Brain microvascular endothelial cell (primary cell): ENCODE measurements at regions not wholly inside any gene's neighbourhood (a gene's known extent, or its start where the extent isn't known, plus 50 kb on each side); places are given as distances from the start of the nearest gene placed in this dataset.
A peak's percentile ranks its signal among the peaks of the same experiment; 100 is the strongest.
"Not testable (repeated sequence)": the region's sequence is repeated elsewhere in the genome, so short reads cannot be mapped to it uniquely, and the experiment has no call there.

Experiments used
- DNase-seq: peaks from one replicate; pipeline ENCODE4 v3.0.0-alpha.2; 2020
- H3K27ac ChIP-seq: fragments of 250-450 bp; sonication (Bioruptor Pico); 2 replicates; pipeline ENCODE4 v1.5.1; 2020; ENCODE audit warnings: mild to moderate bottlenecking, moderate library complexity
- H3K27me3 ChIP-seq: fragments of 250-450 bp; sonication (Bioruptor Pico); replicated peaks from 2 replicates; pipeline ENCODE4 v1.5.1; 2020; ENCODE audit warnings: mild to moderate bottlenecking
- H3K36me3 ChIP-seq: fragments of 250-450 bp; sonication (Bioruptor Pico); replicated peaks from 2 replicates; pipeline ENCODE4 v1.5.1; 2020; ENCODE audit warnings: mild to moderate bottlenecking
- H3K4me3 ChIP-seq: 2 replicates; pipeline ENCODE4 v1.5.1; 2011; ENCODE audit warnings: low read depth, mild to moderate bottlenecking, control low read depth, low read length, moderate library complexity
- in situ Hi-C: cut with HindIII; loops from 2 replicates; pipeline ENCODE4 v1.10.0; 2017; ENCODE audit warnings: low sequenced_read_pairs, low pct_ligation_motif_present
- TF ChIP-seq, protein P1 (sequence below): IDR thresholded peaks from 2 replicates; pipeline ENCODE4 v1.5.1; 2011; ENCODE audit warnings: low read depth, mild to moderate bottlenecking, moderate library complexity, low read length, control low read depth, inconsistent platforms; ENCODE audit errors: missing control alignments

DNA sequence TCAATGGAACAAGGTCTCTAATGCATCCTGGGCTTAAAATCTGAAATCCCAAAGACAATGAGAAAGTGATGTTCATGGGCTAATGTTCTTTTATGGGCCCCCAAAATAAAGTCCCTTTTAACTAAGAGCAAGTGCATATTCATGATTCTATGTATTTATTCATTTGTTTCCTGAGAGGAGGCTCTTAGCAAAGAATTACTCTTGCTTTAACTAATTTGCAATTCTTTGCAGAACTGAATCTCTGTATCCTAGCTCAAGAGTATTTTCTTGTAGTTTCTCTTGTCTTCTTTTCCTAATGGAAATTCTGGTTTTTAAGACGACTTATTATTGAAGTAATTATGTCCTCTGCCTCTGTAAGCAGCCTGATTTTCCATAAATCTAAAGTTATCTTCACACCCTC lies 202.2 kb upstream of the TP63 start:
- H3K27me3 ChIP-seq, result no peaks in the 10 kb centered on the region
- no peak overlapping the region for H3K4me3 ChIP-seq
- H3K36me3 ChIP-seq, result no peaks in the 10 kb centered on the region
- in situ Hi-C loops, result no loop called here
- DNase-seq, result no peak
- TF ChIP-seq, protein P1, sequence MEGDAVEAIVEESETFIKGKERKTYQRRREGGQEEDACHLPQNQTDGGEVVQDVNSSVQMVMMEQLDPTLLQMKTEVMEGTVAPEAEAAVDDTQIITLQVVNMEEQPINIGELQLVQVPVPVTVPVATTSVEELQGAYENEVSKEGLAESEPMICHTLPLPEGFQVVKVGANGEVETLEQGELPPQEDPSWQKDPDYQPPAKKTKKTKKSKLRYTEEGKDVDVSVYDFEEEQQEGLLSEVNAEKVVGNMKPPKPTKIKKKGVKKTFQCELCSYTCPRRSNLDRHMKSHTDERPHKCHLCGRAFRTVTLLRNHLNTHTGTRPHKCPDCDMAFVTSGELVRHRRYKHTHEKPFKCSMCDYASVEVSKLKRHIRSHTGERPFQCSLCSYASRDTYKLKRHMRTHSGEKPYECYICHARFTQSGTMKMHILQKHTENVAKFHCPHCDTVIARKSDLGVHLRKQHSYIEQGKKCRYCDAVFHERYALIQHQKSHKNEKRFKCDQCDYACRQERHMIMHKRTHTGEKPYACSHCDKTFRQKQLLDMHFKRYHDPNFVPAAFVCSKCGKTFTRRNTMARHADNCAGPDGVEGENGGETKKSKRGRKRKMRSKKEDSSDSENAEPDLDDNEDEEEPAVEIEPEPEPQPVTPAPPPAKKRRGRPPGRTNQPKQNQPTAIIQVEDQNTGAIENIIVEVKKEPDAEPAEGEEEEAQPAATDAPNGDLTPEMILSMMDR, result no peak
- H3K27ac ChIP-seq, result no peak overlapping the region

DNA sequence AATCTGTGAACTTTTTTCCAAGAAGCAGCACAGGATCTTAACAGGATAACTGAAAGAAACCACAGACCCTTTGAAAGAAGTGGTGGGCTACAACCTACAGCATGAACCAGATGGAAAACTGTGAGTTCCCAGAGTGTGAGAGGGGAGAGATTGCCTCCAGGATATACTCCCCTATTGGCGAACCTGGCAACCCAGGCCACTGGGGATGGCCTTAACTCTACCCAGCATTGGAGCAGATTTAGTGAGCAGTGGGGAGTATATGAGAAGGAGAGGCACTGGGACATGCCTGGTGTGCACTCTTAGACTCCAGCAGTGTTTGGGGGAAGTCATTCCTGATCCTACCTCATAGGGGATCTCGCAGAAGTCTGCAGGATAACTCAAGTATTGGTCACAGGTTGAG lies 201.0 kb upstream of the TP63 start:
- TF ChIP-seq, protein P1, result no peak
- in situ Hi-C loops, result no loop called here
- H3K4me3 ChIP-seq, result no peak overlapping the region
- no peaks in the 10 kb centered on the region for H3K36me3 ChIP-seq
- no peaks in the 10 kb centered on the region for H3K27me3 ChIP-seq
- H3K27ac ChIP-seq, result no peak overlapping the region
- DNase-seq, result no peak

DNA sequence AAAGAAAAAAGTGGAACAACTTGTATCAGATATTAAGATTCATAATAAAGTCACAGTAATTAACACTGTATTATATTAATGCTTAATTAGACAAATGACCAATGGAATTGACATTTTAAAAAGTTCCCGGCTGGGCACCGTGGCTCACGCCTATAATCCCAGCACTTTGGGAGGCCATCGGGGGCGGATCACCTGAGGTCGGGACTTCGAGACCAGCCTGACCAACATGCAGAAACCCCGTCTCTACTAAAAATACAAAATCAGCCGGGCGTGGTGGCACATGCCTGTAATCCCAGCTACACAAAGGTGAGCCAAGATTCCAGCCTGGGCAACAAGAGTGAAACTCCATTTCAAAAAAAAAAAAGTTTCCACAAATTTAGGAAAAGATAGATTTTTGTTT lies 188.9 kb upstream of the TP63 start:
- H3K27ac ChIP-seq, DNase-seq, in situ Hi-C loops, H3K36me3 ChIP-seq, H3K4me3 ChIP-seq, H3K27me3 ChIP-seq: not testable (repeated sequence)

DNA sequence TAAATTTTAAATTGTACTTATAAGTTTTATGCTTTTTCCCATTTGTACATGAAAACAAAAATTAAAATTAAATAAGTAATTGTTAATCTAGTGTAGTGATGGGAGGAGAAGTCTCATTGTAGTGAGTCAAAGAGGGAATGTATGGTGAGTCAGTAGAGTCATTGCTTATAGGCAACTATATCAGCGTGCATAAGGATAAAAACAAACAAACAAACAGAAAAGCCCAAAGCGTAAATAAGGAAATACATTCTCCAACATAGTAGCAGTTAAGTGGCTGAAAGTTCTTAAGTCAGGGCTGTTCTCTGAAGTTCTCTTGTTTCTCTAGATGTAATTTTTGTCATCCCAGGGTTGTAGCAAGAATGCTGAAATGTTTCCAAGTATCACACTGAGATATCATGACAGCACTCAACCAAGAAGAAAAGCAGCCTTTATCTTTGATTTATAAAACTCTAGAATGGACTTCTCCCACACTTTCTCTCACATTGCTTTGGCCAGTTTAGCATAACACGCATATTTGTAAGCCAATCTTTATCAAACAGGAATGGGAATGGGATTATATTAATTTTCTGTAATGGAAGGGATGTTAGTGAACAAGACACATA lies 184.1 kb upstream of the TP63 start:
- TF ChIP-seq, protein P1, result no peak
- Histone ChIP-seq H3K4me3 (no peak overlapping the region), H3K27me3 (no peaks in the 10 kb centered on the region), H3K36me3 (no peaks in the 10 kb centered on the region), H3K27ac (no peak overlapping the region)
- in situ Hi-C loops, result no loop called here
- peak; percentile 4 for DNase-seq

DNA sequence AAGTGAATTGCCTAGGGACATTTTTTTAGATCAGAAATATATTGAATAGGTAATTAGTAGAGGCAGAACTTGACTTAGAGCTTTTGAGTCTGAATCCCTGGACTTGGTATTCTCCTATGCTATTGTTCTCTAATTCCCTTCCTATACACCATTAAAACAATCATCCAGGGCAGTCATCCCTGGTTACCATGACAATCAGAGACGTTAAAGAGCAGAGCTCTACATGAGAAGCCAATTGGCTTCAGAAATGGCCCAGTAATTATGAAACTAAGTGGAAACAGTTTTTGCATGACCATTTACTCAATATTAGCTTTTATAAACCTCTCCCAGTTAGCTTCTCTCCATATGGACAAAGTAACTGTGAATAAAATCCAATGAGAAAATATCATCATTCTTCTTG lies 182.1 kb upstream of the TP63 start:
- H3K27me3 ChIP-seq, result no peaks in the 10 kb centered on the region
- H3K4me3 ChIP-seq, result no peak overlapping the region
- DNase-seq, result no peak
- no peak overlapping the region for H3K27ac ChIP-seq
- in situ Hi-C loops, result no loop called here
- no peaks in the 10 kb centered on the region for H3K36me3 ChIP-seq
- TF ChIP-seq, protein P1, result no peak

DNA sequence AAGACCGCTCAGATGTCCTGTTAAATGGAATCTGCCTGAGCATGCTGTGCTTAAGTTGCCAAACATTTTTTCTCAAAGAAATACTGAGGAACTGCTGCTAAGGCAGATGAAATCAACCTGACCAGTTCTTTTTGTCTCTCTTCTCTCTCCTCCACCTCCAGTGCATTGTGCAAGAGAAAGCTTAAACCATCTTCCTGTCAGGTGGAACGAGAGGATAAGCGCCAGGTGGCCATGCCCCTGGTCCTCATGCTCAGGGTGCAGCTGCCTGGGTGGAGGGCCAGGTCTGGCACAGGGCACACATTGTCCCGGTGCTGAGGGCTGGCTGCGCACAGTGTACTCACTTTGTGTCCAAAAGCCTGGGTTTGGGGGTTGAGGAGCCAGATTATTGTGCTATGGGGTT lies 176.2 kb upstream of the TP63 start:
- Histone ChIP-seq H3K4me3 (no peak overlapping the region), H3K27me3 (no peaks in the 10 kb centered on the region), H3K36me3 (no peaks in the 10 kb centered on the region), H3K27ac (no peak overlapping the region)
- DNase-seq, result no peak
- in situ Hi-C loops, result no loop called here
- TF ChIP-seq, protein P1, result no peak
